ENCODE measurements at regions not wholly inside any gene's neighbourhood (a gene's known extent, or its start where the extent isn't known, plus 50 kb on each side); places are given as distances from the start of the nearest gene placed in this dataset.

DNA sequence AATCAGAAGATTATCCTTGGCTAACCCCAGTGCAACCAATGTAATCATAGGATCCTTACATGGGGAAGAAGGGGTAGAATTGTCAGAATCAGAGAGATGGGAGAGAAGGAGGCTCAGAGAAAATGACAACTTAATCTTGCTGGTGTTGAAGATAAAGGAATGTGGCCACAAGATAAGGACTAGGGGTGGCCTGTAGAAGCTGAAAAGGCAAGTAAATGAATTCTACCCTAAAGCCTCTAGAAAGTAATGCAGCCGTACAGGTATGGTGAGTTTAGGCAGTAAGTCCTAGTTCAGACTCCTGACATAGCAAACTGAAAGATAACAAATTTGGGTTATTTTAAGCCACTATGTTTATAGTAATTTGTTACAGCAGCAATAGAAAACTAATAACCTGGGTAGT lies 718.5 kb downstream of the SLITRK6 start:
- intact Hi-C loops (cut with DNase I), result no loop called here
- Histone ChIP-seq H3K27ac (no peak overlapping the region), H3K4me1 (no peaks in the 10 kb centered on the region), H3K9me3 (no peaks in the 10 kb centered on the region), H3K27me3 (ENCODE audit: low read depth) (no peaks in the 10 kb centered on the region), H3K36me3 (no peaks in the 10 kb centered on the region), H3K4me3 (no peak overlapping the region)
- DNase-seq (no peak), ATAC-seq (no peak)
- TF ChIP-seq, protein P1, sequence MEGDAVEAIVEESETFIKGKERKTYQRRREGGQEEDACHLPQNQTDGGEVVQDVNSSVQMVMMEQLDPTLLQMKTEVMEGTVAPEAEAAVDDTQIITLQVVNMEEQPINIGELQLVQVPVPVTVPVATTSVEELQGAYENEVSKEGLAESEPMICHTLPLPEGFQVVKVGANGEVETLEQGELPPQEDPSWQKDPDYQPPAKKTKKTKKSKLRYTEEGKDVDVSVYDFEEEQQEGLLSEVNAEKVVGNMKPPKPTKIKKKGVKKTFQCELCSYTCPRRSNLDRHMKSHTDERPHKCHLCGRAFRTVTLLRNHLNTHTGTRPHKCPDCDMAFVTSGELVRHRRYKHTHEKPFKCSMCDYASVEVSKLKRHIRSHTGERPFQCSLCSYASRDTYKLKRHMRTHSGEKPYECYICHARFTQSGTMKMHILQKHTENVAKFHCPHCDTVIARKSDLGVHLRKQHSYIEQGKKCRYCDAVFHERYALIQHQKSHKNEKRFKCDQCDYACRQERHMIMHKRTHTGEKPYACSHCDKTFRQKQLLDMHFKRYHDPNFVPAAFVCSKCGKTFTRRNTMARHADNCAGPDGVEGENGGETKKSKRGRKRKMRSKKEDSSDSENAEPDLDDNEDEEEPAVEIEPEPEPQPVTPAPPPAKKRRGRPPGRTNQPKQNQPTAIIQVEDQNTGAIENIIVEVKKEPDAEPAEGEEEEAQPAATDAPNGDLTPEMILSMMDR (IDR thresholded peaks at IDR 0.05), result no peak

DNA sequence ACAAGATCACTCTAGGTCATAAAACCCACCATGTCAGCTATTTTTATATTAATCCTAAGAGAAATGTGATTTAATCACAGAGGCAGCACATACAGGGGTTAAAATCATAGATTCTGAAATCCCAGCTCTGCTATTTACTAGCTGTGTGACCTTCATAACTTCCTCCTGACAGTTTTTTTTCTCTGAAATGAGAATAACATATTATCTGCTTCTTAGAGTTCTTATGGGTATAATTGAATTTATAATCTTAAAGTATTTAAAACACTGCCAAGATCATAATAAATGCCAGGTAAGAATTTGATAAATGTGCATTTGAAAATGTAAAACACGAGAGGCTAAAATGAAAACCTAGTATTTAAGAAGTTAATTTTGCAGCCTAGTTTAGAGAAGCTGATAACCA lies 722.9 kb downstream of the SLITRK6 start:
- no peak for ATAC-seq
- no peaks in the 10 kb centered on the region for H3K27me3 ChIP-seq (ENCODE audit: low read depth)
- no peaks in the 10 kb centered on the region for H3K9me3 ChIP-seq
- H3K36me3 ChIP-seq, result no peaks in the 10 kb centered on the region
- intact Hi-C loops (cut with DNase I), result no loop called here
- no peak overlapping the region for H3K27ac ChIP-seq
- no peak for DNase-seq
- TF ChIP-seq, protein P1 (IDR thresholded peaks at IDR 0.05), result no peak
- H3K4me1 ChIP-seq, result no peaks in the 10 kb centered on the region
- no peak overlapping the region for H3K4me3 ChIP-seq

DNA sequence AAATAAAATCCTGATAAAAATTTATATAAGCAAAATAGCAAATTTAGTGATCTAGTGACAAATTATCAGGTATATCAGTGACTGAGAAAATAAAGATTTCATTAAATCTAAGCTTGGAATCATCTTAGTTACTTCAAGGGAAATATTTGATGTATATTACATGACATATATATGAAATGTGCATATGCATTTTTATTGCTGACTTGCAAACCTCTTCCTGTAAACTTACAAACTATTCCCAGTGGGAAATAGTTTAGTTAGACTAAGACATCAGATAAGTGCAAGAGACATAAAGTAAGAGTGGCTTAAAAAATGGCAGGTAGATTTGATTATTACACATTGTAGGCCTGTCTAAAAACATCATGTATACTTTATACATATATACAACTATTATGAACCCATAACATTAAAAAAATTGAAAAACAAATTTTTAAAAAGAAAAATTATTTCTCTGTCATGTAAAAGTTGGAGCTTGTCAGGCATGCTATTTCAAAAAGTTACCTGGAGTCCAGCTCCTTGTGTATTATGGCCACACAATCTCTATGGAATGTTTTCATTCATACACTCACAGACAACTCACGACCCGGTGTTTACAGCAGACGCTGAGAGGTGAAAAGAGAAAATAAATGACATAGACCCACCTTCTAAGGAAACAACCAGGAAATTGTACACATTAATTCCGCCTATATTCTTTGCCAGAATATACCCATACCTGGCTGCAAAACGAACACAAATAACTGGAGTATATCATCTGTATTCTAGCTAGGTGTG lies 724.5 kb downstream of the SLITRK6 start:
- TF ChIP-seq, protein P1 (IDR thresholded peaks at IDR 0.05), result no peak
- Histone ChIP-seq H3K9me3 (no peaks in the 10 kb centered on the region), H3K36me3 (no peaks in the 10 kb centered on the region), H3K27ac (no peak overlapping the region), H3K27me3 (ENCODE audit: low read depth) (no peaks in the 10 kb centered on the region), H3K4me1 (no peaks in the 10 kb centered on the region), H3K4me3 (no peak overlapping the region)
- ATAC-seq, result no peak
- no peak for DNase-seq
- intact Hi-C loops (cut with DNase I), result no loop called here

GRCh38 chr13:85068231-85068630 lies 731.0 kb downstream of the SLITRK6 start:
- ATAC-seq (no peak), DNase-seq (no peak)
- no peaks in the 10 kb centered on the region for H3K4me1 ChIP-seq
- intact Hi-C loops (cut with DNase I), result no loop called here
- H3K27me3 ChIP-seq (ENCODE audit: low read depth), result no peaks in the 10 kb centered on the region
- H3K36me3 ChIP-seq, result no peaks in the 10 kb centered on the region
- H3K27ac ChIP-seq, result no peak overlapping the region
- H3K4me3 ChIP-seq, result no peak overlapping the region
- no peaks in the 10 kb centered on the region for H3K9me3 ChIP-seq
- TF ChIP-seq, protein P1 (IDR thresholded peaks at IDR 0.05), result no peak

DNA sequence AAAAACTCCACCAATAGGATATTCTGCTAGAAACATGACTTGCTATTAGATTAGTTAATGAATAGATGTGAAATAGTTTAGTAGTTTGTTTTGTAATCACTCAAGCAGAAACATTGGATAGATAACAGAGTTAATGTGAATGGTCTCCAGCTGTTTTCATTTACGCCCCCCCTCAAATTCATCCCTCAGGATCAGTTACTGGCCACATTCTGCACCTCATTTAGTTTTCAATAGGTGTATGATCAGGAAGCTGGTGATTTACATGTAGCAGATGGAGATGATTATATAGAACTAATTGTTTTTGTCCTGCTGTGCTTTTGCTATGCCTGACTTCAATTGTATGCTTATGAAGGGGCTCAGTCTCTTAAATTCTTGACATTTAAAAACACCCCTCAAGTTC lies 759.0 kb downstream of the SLITRK6 start:
- Histone ChIP-seq H3K27me3 (ENCODE audit: low read depth) (no peaks in the 10 kb centered on the region), H3K36me3 (no peaks in the 10 kb centered on the region), H3K27ac (no peak overlapping the region), H3K4me1 (no peaks in the 10 kb centered on the region), H3K4me3 (no peak overlapping the region), H3K9me3 (no peaks in the 10 kb centered on the region)
- ATAC-seq, result no peak
- DNase-seq, result no peak
- intact Hi-C loops (cut with DNase I), result no loop called here
- TF ChIP-seq, protein P1 (IDR thresholded peaks at IDR 0.05), result no peak
